Loucy (cell line): ENCODE measurements at regions not wholly inside any gene's neighbourhood (a gene's known extent, or its start where the extent isn't known, plus 50 kb on each side); places are given as distances from the start of the nearest gene placed in this dataset.

Experiments
- H2AFZ ChIP-seq: fragments of 200-600 bp; sonication (generic); 2 replicates; pipeline ENCODE4 v1.6.0; 2016; ENCODE audit warnings: antibody characterized with exemption, mild to moderate bottlenecking, low read length, moderate library complexity
- H3F3A ChIP-seq: fragments of 200-600 bp; 2 replicates; pipeline ENCODE4 v1.6.0; 2016; ENCODE audit warnings: antibody characterized with exemption, low read depth, mild to moderate bottlenecking
- H3K27me3 ChIP-seq: fragments of 200-600 bp; sonication (generic); 2 replicates; pipeline ENCODE4 v1.6.1; 2014; ENCODE audit warnings: low read length, mild to moderate bottlenecking; ENCODE audit not compliant: insufficient read depth, poor library complexity, severe bottlenecking
- H3K36me3 ChIP-seq: fragments of 200-600 bp; sonication (generic); 2 replicates; pipeline ENCODE4 v1.6.1; 2016; ENCODE audit warnings: low read length; ENCODE audit not compliant: insufficient read depth
- H3K4me1 ChIP-seq: fragments of 200-600 bp; sonication (generic); 2 replicates; pipeline ENCODE4 v1.5.1; 2014; ENCODE audit warnings: low read length, mild to moderate bottlenecking; ENCODE audit not compliant: insufficient read depth, poor library complexity, severe bottlenecking
- H3K4me2 ChIP-seq: fragments of 200-600 bp; sonication (generic); 2 replicates; pipeline ENCODE4 v1.6.0; 2014; ENCODE audit warnings: antibody characterized with exemption, low read length, low read depth, mild to moderate bottlenecking; ENCODE audit not compliant: poor library complexity, severe bottlenecking
- H3K4me3 ChIP-seq: fragments of 200-600 bp; sonication (generic); 2 replicates; pipeline ENCODE4 v1.5.1; 2014; ENCODE audit warnings: low read length, mild to moderate bottlenecking, mixed read lengths; ENCODE audit not compliant: poor library complexity, severe bottlenecking
- H3K79me2 ChIP-seq: fragments of 200-600 bp; sonication (generic); 2 replicates; pipeline ENCODE4 v1.6.1; 2014; ENCODE audit warnings: low read length; ENCODE audit not compliant: insufficient read depth
- H3K9ac ChIP-seq: fragments of 200-600 bp; sonication (generic); 2 replicates; pipeline ENCODE4 v1.6.0; 2014; ENCODE audit warnings: mild to moderate bottlenecking, low read depth, low read length, moderate library complexity; ENCODE audit not compliant: poor library complexity, severe bottlenecking
- H3K9me2 ChIP-seq: fragments of 200-600 bp; sonication (generic); replicated peaks from 2 replicates; pipeline ENCODE4 v1.6.1; 2016; ENCODE audit warnings: low read depth, low read length, mixed read lengths
- H3K9me3 ChIP-seq: fragments of 200-600 bp; sonication (generic); 2 replicates; pipeline ENCODE4 v1.6.1; 2014; ENCODE audit warnings: mild to moderate bottlenecking, antibody characterized with exemption, low read length, low read depth; ENCODE audit not compliant: insufficient read depth
- H4K20me1 ChIP-seq: fragments of 200-600 bp; sonication (generic); 2 replicates; pipeline ENCODE4 v1.6.0; 2014; ENCODE audit warnings: antibody characterized with exemption, low read length, mild to moderate bottlenecking; ENCODE audit not compliant: insufficient read depth, poor library complexity, severe bottlenecking
- EZH2phosphoT487 ChIP-seq: fragments of 200-600 bp; IDR thresholded peaks from 2 replicates; pipeline ENCODE4 v1.6.1; 2018; ENCODE audit warnings: antibody characterized with exemption, mild to moderate bottlenecking, moderate library complexity, borderline replicate concordance
- TF ChIP-seq, protein P1 (sequence below): fragments of 200-600 bp; sonication (generic); conservative IDR thresholded peaks from 2 replicates; pipeline ENCODE4 v1.5.1; 2014; ENCODE audit warnings: mild to moderate bottlenecking, antibody characterized with exemption, low read length

GRCh38 chr10:128885573-128886555, 581.2 kb upstream of the MGMT start:
- Histone ChIP-seq H2AFZ (no peak overlapping the region), H3K4me2 (no peak overlapping the region), H3F3A (no peaks in the 10 kb centered on the region), H3K79me2 (no peaks in the 10 kb centered on the region), H3K4me3 (no peak overlapping the region), H3K36me3 (no peaks in the 10 kb centered on the region), H4K20me1 (no peaks in the 10 kb centered on the region), H3K27me3 (no peaks in the 10 kb centered on the region), H3K9me3 (no peaks in the 10 kb centered on the region), H3K9me2 (no peaks in the 10 kb centered on the region), H3K9ac (no peak overlapping the region), H3K4me1 (no peaks in the 10 kb centered on the region)
- TF ChIP-seq EZH2phosphoT487: no peak
- TF ChIP-seq, protein P1, sequence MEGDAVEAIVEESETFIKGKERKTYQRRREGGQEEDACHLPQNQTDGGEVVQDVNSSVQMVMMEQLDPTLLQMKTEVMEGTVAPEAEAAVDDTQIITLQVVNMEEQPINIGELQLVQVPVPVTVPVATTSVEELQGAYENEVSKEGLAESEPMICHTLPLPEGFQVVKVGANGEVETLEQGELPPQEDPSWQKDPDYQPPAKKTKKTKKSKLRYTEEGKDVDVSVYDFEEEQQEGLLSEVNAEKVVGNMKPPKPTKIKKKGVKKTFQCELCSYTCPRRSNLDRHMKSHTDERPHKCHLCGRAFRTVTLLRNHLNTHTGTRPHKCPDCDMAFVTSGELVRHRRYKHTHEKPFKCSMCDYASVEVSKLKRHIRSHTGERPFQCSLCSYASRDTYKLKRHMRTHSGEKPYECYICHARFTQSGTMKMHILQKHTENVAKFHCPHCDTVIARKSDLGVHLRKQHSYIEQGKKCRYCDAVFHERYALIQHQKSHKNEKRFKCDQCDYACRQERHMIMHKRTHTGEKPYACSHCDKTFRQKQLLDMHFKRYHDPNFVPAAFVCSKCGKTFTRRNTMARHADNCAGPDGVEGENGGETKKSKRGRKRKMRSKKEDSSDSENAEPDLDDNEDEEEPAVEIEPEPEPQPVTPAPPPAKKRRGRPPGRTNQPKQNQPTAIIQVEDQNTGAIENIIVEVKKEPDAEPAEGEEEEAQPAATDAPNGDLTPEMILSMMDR: no peak

- no peaks in the 10 kb centered on the region for H3K36me3 ChIP-seq
- no peaks in the 10 kb centered on the region for H3K9me2 ChIP-seq
- H3K79me2 ChIP-seq: no peaks in the 10 kb centered on the region
- H3K9me3 ChIP-seq: no peaks in the 10 kb centered on the region
- TF ChIP-seq, protein P1: no peak
- no peak for TF ChIP-seq EZH2phosphoT487
- H3K4me1 ChIP-seq: no peaks in the 10 kb centered on the region
- no peak overlapping the region for H2AFZ ChIP-seq
- no peak overlapping the region for H3K9ac ChIP-seq
- H3F3A ChIP-seq: no peaks in the 10 kb centered on the region
- H4K20me1 ChIP-seq: no peaks in the 10 kb centered on the region
- no peaks in the 10 kb centered on the region for H3K27me3 ChIP-seq
- H3K4me3 ChIP-seq: no peak overlapping the region
- no peak overlapping the region for H3K4me2 ChIP-seq
Measured at GRCh38 chr10:128887856-128888255, 579.2 kb upstream of the MGMT start.

- Histone ChIP-seq H3K4me3 (no peak overlapping the region), H3K4me2 (no peak overlapping the region), H4K20me1 (no peaks in the 10 kb centered on the region), H3K9me2 (no peaks in the 10 kb centered on the region), H3K27me3 (no peaks in the 10 kb centered on the region), H3F3A (no peaks in the 10 kb centered on the region), H3K9me3 (no peaks in the 10 kb centered on the region), H3K4me1 (no peaks in the 10 kb centered on the region), H3K79me2 (no peaks in the 10 kb centered on the region), H2AFZ (no peak overlapping the region), H3K9ac (no peak overlapping the region), H3K36me3 (no peaks in the 10 kb centered on the region)
- no peak for TF ChIP-seq EZH2phosphoT487
- TF ChIP-seq, protein P1: no peak
Measured at GRCh38 chr10:128892005-128892404, 575.0 kb upstream of the MGMT start.
